ENCODE measurements at regions not wholly inside any gene's neighbourhood (a gene's known extent, or its start where the extent isn't known, plus 50 kb on each side); places are given as distances from the start of the nearest gene placed in this dataset.

DNA sequence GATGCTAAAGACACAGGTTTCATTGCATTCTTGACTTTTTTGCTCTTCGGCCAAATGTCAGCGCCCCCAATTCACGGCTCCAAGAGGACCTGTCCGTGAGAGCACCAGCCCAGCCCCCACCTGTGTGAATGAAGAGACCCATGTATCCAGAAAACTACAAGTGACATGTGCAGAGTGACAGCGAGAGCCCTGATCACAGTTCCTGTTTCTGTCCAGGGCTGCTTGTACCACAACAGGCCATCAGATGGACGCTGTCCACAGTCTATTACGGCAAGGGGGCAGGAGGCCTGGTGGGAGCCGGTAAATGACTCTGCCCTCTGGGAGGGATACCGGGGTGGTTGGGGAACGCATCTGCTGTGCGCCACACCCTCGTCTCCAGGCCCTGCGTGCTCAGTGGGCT is 520.9 kb upstream of the ID2 start:
- H3K27me3 Mint-ChIP-seq (ENCODE audit: unreplicated experiment), result no peaks in the 10 kb centered on the region
- no peaks in the 10 kb centered on the region for H3K36me3 Mint-ChIP-seq (ENCODE audit: unreplicated experiment)
- no peak overlapping the region for H3K4me3 Mint-ChIP-seq (ENCODE audit: unreplicated experiment)
- TF ChIP-seq, protein P1, sequence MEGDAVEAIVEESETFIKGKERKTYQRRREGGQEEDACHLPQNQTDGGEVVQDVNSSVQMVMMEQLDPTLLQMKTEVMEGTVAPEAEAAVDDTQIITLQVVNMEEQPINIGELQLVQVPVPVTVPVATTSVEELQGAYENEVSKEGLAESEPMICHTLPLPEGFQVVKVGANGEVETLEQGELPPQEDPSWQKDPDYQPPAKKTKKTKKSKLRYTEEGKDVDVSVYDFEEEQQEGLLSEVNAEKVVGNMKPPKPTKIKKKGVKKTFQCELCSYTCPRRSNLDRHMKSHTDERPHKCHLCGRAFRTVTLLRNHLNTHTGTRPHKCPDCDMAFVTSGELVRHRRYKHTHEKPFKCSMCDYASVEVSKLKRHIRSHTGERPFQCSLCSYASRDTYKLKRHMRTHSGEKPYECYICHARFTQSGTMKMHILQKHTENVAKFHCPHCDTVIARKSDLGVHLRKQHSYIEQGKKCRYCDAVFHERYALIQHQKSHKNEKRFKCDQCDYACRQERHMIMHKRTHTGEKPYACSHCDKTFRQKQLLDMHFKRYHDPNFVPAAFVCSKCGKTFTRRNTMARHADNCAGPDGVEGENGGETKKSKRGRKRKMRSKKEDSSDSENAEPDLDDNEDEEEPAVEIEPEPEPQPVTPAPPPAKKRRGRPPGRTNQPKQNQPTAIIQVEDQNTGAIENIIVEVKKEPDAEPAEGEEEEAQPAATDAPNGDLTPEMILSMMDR (IDR thresholded peaks at IDR 0.05; ENCODE audit: partially characterized antibody, unreplicated experiment), result no peak
- DNase-seq, result no peak
- H3K9me3 Mint-ChIP-seq (ENCODE audit: unreplicated experiment), result no peaks in the 10 kb centered on the region
- H3K27ac Mint-ChIP-seq (ENCODE audit: unreplicated experiment), result no peak overlapping the region
- H3K4me1 Mint-ChIP-seq (ENCODE audit: low read depth, unreplicated experiment), result peaks cover 9% of the 10 kb centered on the region

GRCh38 chr2:8162552-8162951 is 519.3 kb upstream of the ID2 start:
- TF ChIP-seq, protein P1 (IDR thresholded peaks at IDR 0.05; ENCODE audit: partially characterized antibody, unreplicated experiment), result no peak
- no peak for DNase-seq
- no peak overlapping the region for H3K27ac Mint-ChIP-seq (ENCODE audit: unreplicated experiment)
- H3K36me3 Mint-ChIP-seq (ENCODE audit: unreplicated experiment), result no peaks in the 10 kb centered on the region
- H3K4me1 Mint-ChIP-seq (ENCODE audit: low read depth, unreplicated experiment), result peaks cover 9% of the 10 kb centered on the region
- no peaks in the 10 kb centered on the region for H3K9me3 Mint-ChIP-seq (ENCODE audit: unreplicated experiment)
- no peaks in the 10 kb centered on the region for H3K27me3 Mint-ChIP-seq (ENCODE audit: unreplicated experiment)
- H3K4me3 Mint-ChIP-seq (ENCODE audit: unreplicated experiment), result no peak overlapping the region

GRCh38 chr2:8165550-8165949 is 516.3 kb upstream of the ID2 start:
- Mint-ChIP-seq H3K4me1 (ENCODE audit: low read depth, unreplicated experiment) (no peaks in the 10 kb centered on the region), H3K27ac (ENCODE audit: unreplicated experiment) (no peak overlapping the region), H3K9me3 (ENCODE audit: unreplicated experiment) (no peaks in the 10 kb centered on the region), H3K4me3 (ENCODE audit: unreplicated experiment) (no peak overlapping the region), H3K36me3 (ENCODE audit: unreplicated experiment) (no peaks in the 10 kb centered on the region), H3K27me3 (ENCODE audit: unreplicated experiment) (peaks cover 3% of the 10 kb centered on the region)
- DNase-seq, result no peak
- TF ChIP-seq, protein P1 (IDR thresholded peaks at IDR 0.05; ENCODE audit: partially characterized antibody, unreplicated experiment), result no peak

GRCh38 chr2:8168022-8168717 is 513.7 kb upstream of the ID2 start:
- H3K27me3 Mint-ChIP-seq (ENCODE audit: unreplicated experiment), result peaks cover 3% of the 10 kb centered on the region
- DNase-seq, result no peak
- H3K4me1 Mint-ChIP-seq (ENCODE audit: low read depth, unreplicated experiment), result no peaks in the 10 kb centered on the region
- H3K9me3 Mint-ChIP-seq (ENCODE audit: unreplicated experiment), result no peaks in the 10 kb centered on the region
- H3K36me3 Mint-ChIP-seq (ENCODE audit: unreplicated experiment), result no peaks in the 10 kb centered on the region
- H3K27ac Mint-ChIP-seq (ENCODE audit: unreplicated experiment), result no peak overlapping the region
- no peak overlapping the region for H3K4me3 Mint-ChIP-seq (ENCODE audit: unreplicated experiment)
- TF ChIP-seq, protein P1 (IDR thresholded peaks at IDR 0.05; ENCODE audit: partially characterized antibody, unreplicated experiment), result no peak

DNA sequence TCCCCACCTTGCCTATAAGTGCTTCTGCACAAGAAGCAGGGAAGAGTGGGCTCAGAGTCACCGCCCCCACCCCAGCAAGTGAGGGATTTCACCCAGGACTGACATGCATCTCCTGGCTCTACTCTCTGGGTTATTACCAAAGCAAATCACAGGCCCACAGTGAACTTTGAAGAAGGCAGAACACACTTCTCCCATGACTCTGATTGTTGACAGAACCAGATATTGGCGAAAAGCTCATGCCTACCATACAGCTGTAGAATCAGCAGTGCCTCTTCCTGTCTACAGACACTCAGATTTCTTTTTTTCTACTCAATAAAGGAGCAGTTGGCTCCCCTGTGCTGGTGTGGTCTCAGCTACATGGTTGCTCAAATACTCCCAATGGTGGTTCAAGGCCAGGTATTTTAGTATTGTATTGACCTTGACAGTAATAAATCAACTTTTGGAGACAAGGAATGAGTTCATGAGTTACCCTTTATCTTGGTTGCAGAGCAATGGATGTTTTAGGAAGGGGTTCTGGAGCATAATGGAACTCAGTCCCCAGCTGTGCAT is 512.9 kb upstream of the ID2 start:
- no peak overlapping the region for H3K4me3 Mint-ChIP-seq (ENCODE audit: unreplicated experiment)
- no peaks in the 10 kb centered on the region for H3K4me1 Mint-ChIP-seq (ENCODE audit: low read depth, unreplicated experiment)
- H3K27me3 Mint-ChIP-seq (ENCODE audit: unreplicated experiment), result peaks cover 3% of the 10 kb centered on the region
- H3K9me3 Mint-ChIP-seq (ENCODE audit: unreplicated experiment), result no peaks in the 10 kb centered on the region
- H3K27ac Mint-ChIP-seq (ENCODE audit: unreplicated experiment), result no peak overlapping the region
- TF ChIP-seq, protein P1 (IDR thresholded peaks at IDR 0.05; ENCODE audit: partially characterized antibody, unreplicated experiment), result no peak
- no peak for DNase-seq
- no peaks in the 10 kb centered on the region for H3K36me3 Mint-ChIP-seq (ENCODE audit: unreplicated experiment)
